ENCODE measurements at regions not wholly inside any gene's neighbourhood (a gene's known extent, or its start where the extent isn't known, plus 50 kb on each side); places are given as distances from the start of the nearest gene placed in this dataset.

DNA sequence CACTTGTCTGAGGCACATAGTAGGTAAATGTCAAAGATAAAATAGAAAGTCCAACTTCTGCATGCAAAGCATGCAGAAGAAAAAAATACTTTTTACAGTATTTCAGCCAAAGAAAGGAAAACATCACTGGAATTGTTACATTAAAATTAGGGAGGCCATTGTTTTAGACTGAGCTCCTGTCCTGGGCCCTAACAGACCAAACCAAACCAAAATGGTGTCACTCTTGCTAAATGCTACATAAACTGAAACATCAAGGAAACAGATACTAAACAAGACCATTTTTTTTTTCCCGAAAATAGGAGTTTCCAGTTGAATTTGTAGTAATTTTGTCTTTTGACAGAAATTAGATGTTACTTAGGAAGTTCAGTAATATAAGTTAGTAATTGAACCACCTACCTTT is 508.8 kb downstream of the DSC3 start:
- TF ChIP-seq EZH2 (IDR thresholded peaks at IDR 0.05; ENCODE audit: borderline replicate concordance, insufficient read depth, low read depth, low read length, poor library complexity, severe bottlenecking) = no peak
- no peak for TF ChIP-seq CTCF (IDR thresholded peaks at IDR 0.05)

Data from B cell (primary cell).